Inflammatory macrophage treated with lipopolysaccharide for 4 hours (primary cell): ENCODE measurements at regions not wholly inside any gene's neighbourhood (a gene's known extent, or its start where the extent isn't known, plus 50 kb on each side); places are given as distances from the start of the nearest gene placed in this dataset.
"Not testable (repeated sequence)": the region's sequence is repeated elsewhere in the genome, so short reads cannot be mapped to it uniquely, and the experiment has no call there.

Experiments used
- DNase-seq: peaks from one replicate; pipeline ENCODE4 v3.0.0-alpha.2; 2020

GRCh38 chr21:33993286-33994231 lies 78.0 kb upstream of the ATP5PO start:
- DNase-seq: peak; percentile 54

GRCh38 chr21:33992412-33992811 lies 76.8 kb upstream of the ATP5PO start:
- not testable (repeated sequence) for DNase-seq

- DNase-seq: no peak
Observed at GRCh38 chr21:33991133-33991532, 75.5 kb upstream of the ATP5PO start.

GRCh38 chr21:33989440-33989839 lies 73.8 kb upstream of the ATP5PO start:
- no peak for DNase-seq

- no peak for DNase-seq
Observed at GRCh38 chr21:33988237-33989017, 72.8 kb upstream of the ATP5PO start.

- no peak for DNase-seq
Observed at GRCh38 chr21:33987461-33987860, 71.9 kb upstream of the ATP5PO start.

- DNase-seq: no peak
Observed at GRCh38 chr21:33985117-33986050, 69.8 kb upstream of the ATP5PO start.

GRCh38 chr21:33984021-33984481 lies 68.4 kb upstream of the ATP5PO start:
- DNase-seq: no peak

GRCh38 chr21:33981391-33982101 lies 65.9 kb upstream of the ATP5PO start:
- DNase-seq: no peak

GRCh38 chr21:33980276-33980916 lies 64.8 kb upstream of the ATP5PO start:
- peak; percentile 71 for DNase-seq

- DNase-seq: no peak
Observed at GRCh38 chr21:33978585-33978984, 63.0 kb upstream of the ATP5PO start.

GRCh38 chr21:33977721-33978369 lies 62.2 kb upstream of the ATP5PO start:
- no peak for DNase-seq

- no peak for DNase-seq
Observed at GRCh38 chr21:33977017-33977720, 61.6 kb upstream of the ATP5PO start.

- peak; percentile 90 for DNase-seq
Observed at GRCh38 chr21:33976082-33977016, 60.7 kb upstream of the ATP5PO start.

- peak; percentile 91 for DNase-seq
Observed at GRCh38 chr21:33975548-33976081, 60.0 kb upstream of the ATP5PO start.

- DNase-seq: no peak
Observed at GRCh38 chr21:33974513-33975468, 59.2 kb upstream of the ATP5PO start.

- DNase-seq: no peak
Observed at GRCh38 chr21:33973268-33973667, 57.7 kb upstream of the ATP5PO start.
